WERI-Rb-1 (cell line): ENCODE measurements at regions not wholly inside any gene's neighbourhood (a gene's known extent, or its start where the extent isn't known, plus 50 kb on each side); places are given as distances from the start of the nearest gene placed in this dataset.

ENCODE experiments used
- DNase-seq: peaks from one replicate; pipeline ENCODE4 v3.0.0-alpha.2; 2020
- H3K27ac ChIP-seq: fragments of 250-450 bp; sonication (Bioruptor Pico); 2 replicates; pipeline ENCODE4 v1.5.1; 2020; ENCODE audit warnings: mild to moderate bottlenecking, moderate library complexity
- H3K27me3 ChIP-seq: fragments of 250-450 bp; sonication (Bioruptor Pico); 2 replicates; pipeline ENCODE4 v1.5.1; 2021; ENCODE audit warnings: mild to moderate bottlenecking, low read depth, moderate library complexity; ENCODE audit not compliant: insufficient read depth, severe bottlenecking
- H3K36me3 ChIP-seq: fragments of 250-450 bp; sonication (Bioruptor Pico); 2 replicates; pipeline ENCODE4 v1.5.1; 2020; ENCODE audit warnings: mild to moderate bottlenecking, moderate library complexity
- H3K4me3 ChIP-seq: 2 replicates; pipeline ENCODE4 v1.5.1; 2011; ENCODE audit warnings: low read depth, mild to moderate bottlenecking, control low read depth, low read length
- H3K9me3 ChIP-seq: fragments of 250-450 bp; sonication (Bioruptor Pico); 2 replicates; pipeline ENCODE4 v1.5.1; 2021; ENCODE audit warnings: mild to moderate bottlenecking, moderate library complexity; ENCODE audit not compliant: severe bottlenecking
- CTCF ChIP-seq: IDR thresholded peaks from 2 replicates; pipeline ENCODE4 v1.5.1; 2011; ENCODE audit warnings: low read depth, mild to moderate bottlenecking, control low read depth, inconsistent platforms, low read length

- no peak for TF ChIP-seq CTCF
- H3K36me3 ChIP-seq: no peaks in the 10 kb centered on the region
- DNase-seq: no peak
- H3K9me3 ChIP-seq: no peaks in the 10 kb centered on the region
- H3K4me3 ChIP-seq: no peak overlapping the region
- H3K27ac ChIP-seq: no peak overlapping the region
- H3K27me3 ChIP-seq: no peaks in the 10 kb centered on the region
These were observed 193.3 kb upstream of the SPHKAP start for GRCh38 chr2:228374741-228375140.

- no peak for TF ChIP-seq CTCF
- no peak for DNase-seq
- no peaks in the 10 kb centered on the region for H3K9me3 ChIP-seq
- H3K27me3 ChIP-seq: no peaks in the 10 kb centered on the region
- no peak overlapping the region for H3K4me3 ChIP-seq
- H3K36me3 ChIP-seq: no peaks in the 10 kb centered on the region
- no peak overlapping the region for H3K27ac ChIP-seq
These were observed 191.7 kb upstream of the SPHKAP start for GRCh38 chr2:228373191-228373590.

- H3K27ac ChIP-seq: no peak overlapping the region
- no peaks in the 10 kb centered on the region for H3K27me3 ChIP-seq
- H3K36me3 ChIP-seq: no peaks in the 10 kb centered on the region
- no peaks in the 10 kb centered on the region for H3K9me3 ChIP-seq
- DNase-seq: no peak
- no peak for TF ChIP-seq CTCF
- H3K4me3 ChIP-seq: no peak overlapping the region
These were observed 190.7 kb upstream of the SPHKAP start for GRCh38 chr2:228372212-228372611.

- no peak for TF ChIP-seq CTCF
- H3K27me3 ChIP-seq: no peaks in the 10 kb centered on the region
- H3K4me3 ChIP-seq: no peak overlapping the region
- no peaks in the 10 kb centered on the region for H3K9me3 ChIP-seq
- H3K27ac ChIP-seq: no peak overlapping the region
- H3K36me3 ChIP-seq: no peaks in the 10 kb centered on the region
- no peak for DNase-seq
These were observed 188.0 kb upstream of the SPHKAP start for GRCh38 chr2:228369400-228370031.

- no peak for DNase-seq
- no peak overlapping the region for H3K4me3 ChIP-seq
- no peaks in the 10 kb centered on the region for H3K36me3 ChIP-seq
- no peak for TF ChIP-seq CTCF
- H3K9me3 ChIP-seq: no peaks in the 10 kb centered on the region
- H3K27me3 ChIP-seq: no peaks in the 10 kb centered on the region
- H3K27ac ChIP-seq: no peak overlapping the region
These were observed 185.9 kb upstream of the SPHKAP start for GRCh38 chr2:228367356-228367755.

- no peaks in the 10 kb centered on the region for H3K9me3 ChIP-seq
- H3K27ac ChIP-seq: no peak overlapping the region
- no peaks in the 10 kb centered on the region for H3K27me3 ChIP-seq
- H3K4me3 ChIP-seq: no peak overlapping the region
- H3K36me3 ChIP-seq: no peaks in the 10 kb centered on the region
- no peak for TF ChIP-seq CTCF
- DNase-seq: no peak
These were observed 178.0 kb upstream of the SPHKAP start for GRCh38 chr2:228359473-228359872.
